K562 (cell line): ENCODE measurements at regions not wholly inside any gene's neighbourhood (a gene's known extent, or its start where the extent isn't known, plus 50 kb on each side); places are given as distances from the start of the nearest gene placed in this dataset.

Experiments
- NR4A1 ChIP-seq, 2 experiments: fragments of 250-450 bp in 1 of 2; fragments of 450-650 bp in 1 of 2; sonication (Bioruptor Pico) in 1 of 2; IDR thresholded peaks; 2 replicates each; pipeline versions ENCODE4 v1.4.0 to v1.6.1; 2016 to 2020; ENCODE audit warnings: mild to moderate bottlenecking in 2 of 2, missing compliant biosample characterization in 1 of 2, missing genetic modification characterization in 1 of 2, moderate library complexity in 1 of 2
- ZNF133 ChIP-seq: fragments of 250-450 bp; sonication (Bioruptor Pico); IDR thresholded peaks from 2 replicates; pipeline ENCODE4 v1.4.0; 2020; ENCODE audit warnings: mild to moderate bottlenecking
- TF ChIP-seq, protein P1 (sequence below): fragments of 450-650 bp; IDR thresholded peaks from 2 replicates; pipeline ENCODE4 v1.6.1; 2016; ENCODE audit warnings: mild to moderate bottlenecking, moderate library complexity
- TF ChIP-seq, protein P2 (sequence below): fragments of 250-450 bp; sonication (Bioruptor Pico); IDR thresholded peaks from 2 replicates; pipeline ENCODE4 v1.5.0; 2021

DNA sequence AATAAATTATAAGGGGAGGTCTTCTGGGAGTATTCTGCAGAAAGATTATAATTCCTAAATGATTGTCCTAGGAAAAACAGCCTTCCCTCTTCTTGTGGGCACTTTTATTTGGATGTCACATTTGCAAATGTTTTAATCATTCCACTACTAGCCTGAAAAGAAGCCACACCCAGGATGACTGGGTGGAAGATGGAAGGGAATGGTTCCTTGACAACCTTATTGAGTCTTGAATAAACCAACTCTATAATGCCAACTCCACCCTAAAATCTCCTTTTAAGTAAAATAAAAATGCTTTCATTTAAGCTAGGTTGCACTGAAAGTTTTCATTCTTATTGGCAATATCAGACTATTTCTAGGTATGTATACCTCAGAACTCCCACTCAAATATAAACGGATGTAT, 494.6 kb downstream of the RFC3 start (continued):
- TF ChIP-seq, protein P1, sequence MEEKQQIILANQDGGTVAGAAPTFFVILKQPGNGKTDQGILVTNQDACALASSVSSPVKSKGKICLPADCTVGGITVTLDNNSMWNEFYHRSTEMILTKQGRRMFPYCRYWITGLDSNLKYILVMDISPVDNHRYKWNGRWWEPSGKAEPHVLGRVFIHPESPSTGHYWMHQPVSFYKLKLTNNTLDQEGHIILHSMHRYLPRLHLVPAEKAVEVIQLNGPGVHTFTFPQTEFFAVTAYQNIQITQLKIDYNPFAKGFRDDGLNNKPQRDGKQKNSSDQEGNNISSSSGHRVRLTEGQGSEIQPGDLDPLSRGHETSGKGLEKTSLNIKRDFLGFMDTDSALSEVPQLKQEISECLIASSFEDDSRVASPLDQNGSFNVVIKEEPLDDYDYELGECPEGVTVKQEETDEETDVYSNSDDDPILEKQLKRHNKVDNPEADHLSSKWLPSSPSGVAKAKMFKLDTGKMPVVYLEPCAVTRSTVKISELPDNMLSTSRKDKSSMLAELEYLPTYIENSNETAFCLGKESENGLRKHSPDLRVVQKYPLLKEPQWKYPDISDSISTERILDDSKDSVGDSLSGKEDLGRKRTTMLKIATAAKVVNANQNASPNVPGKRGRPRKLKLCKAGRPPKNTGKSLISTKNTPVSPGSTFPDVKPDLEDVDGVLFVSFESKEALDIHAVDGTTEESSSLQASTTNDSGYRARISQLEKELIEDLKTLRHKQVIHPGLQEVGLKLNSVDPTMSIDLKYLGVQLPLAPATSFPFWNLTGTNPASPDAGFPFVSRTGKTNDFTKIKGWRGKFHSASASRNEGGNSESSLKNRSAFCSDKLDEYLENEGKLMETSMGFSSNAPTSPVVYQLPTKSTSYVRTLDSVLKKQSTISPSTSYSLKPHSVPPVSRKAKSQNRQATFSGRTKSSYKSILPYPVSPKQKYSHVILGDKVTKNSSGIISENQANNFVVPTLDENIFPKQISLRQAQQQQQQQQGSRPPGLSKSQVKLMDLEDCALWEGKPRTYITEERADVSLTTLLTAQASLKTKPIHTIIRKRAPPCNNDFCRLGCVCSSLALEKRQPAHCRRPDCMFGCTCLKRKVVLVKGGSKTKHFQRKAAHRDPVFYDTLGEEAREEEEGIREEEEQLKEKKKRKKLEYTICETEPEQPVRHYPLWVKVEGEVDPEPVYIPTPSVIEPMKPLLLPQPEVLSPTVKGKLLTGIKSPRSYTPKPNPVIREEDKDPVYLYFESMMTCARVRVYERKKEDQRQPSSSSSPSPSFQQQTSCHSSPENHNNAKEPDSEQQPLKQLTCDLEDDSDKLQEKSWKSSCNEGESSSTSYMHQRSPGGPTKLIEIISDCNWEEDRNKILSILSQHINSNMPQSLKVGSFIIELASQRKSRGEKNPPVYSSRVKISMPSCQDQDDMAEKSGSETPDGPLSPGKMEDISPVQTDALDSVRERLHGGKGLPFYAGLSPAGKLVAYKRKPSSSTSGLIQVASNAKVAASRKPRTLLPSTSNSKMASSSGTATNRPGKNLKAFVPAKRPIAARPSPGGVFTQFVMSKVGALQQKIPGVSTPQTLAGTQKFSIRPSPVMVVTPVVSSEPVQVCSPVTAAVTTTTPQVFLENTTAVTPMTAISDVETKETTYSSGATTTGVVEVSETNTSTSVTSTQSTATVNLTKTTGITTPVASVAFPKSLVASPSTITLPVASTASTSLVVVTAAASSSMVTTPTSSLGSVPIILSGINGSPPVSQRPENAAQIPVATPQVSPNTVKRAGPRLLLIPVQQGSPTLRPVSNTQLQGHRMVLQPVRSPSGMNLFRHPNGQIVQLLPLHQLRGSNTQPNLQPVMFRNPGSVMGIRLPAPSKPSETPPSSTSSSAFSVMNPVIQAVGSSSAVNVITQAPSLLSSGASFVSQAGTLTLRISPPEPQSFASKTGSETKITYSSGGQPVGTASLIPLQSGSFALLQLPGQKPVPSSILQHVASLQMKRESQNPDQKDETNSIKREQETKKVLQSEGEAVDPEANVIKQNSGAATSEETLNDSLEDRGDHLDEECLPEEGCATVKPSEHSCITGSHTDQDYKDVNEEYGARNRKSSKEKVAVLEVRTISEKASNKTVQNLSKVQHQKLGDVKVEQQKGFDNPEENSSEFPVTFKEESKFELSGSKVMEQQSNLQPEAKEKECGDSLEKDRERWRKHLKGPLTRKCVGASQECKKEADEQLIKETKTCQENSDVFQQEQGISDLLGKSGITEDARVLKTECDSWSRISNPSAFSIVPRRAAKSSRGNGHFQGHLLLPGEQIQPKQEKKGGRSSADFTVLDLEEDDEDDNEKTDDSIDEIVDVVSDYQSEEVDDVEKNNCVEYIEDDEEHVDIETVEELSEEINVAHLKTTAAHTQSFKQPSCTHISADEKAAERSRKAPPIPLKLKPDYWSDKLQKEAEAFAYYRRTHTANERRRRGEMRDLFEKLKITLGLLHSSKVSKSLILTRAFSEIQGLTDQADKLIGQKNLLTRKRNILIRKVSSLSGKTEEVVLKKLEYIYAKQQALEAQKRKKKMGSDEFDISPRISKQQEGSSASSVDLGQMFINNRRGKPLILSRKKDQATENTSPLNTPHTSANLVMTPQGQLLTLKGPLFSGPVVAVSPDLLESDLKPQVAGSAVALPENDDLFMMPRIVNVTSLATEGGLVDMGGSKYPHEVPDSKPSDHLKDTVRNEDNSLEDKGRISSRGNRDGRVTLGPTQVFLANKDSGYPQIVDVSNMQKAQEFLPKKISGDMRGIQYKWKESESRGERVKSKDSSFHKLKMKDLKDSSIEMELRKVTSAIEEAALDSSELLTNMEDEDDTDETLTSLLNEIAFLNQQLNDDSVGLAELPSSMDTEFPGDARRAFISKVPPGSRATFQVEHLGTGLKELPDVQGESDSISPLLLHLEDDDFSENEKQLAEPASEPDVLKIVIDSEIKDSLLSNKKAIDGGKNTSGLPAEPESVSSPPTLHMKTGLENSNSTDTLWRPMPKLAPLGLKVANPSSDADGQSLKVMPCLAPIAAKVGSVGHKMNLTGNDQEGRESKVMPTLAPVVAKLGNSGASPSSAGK: no peak
- TF ChIP-seq ZNF133 (CRISPR knock-in tag): no peak
- TF ChIP-seq, protein P2, sequence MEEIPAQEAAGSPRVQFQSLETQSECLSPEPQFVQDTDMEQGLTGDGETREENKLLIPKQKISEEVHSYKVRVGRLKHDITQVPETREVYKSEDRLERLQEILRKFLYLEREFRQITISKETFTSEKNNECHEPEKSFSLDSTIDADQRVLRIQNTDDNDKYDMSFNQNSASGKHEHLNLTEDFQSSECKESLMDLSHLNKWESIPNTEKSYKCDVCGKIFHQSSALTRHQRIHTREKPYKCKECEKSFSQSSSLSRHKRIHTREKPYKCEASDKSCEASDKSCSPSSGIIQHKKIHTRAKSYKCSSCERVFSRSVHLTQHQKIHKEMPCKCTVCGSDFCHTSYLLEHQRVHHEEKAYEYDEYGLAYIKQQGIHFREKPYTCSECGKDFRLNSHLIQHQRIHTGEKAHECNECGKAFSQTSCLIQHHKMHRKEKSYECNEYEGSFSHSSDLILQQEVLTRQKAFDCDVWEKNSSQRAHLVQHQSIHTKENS (CRISPR knock-in tag): no peak
- no peak for TF ChIP-seq NR4A1 (CRISPR knock-in tag; IDR thresholded peaks at IDR 0.05)
- TF ChIP-seq NR4A1 (tag; IDR thresholded peaks at IDR 0.05): no peak
